GM18499 (cell line): ENCODE measurements at regions not wholly inside any gene's neighbourhood (a gene's known extent, or its start where the extent isn't known, plus 50 kb on each side); places are given as distances from the start of the nearest gene placed in this dataset.
A peak's percentile ranks its signal among the peaks of the same experiment; 100 is the strongest.

Source experiments
- ATAC-seq: cut with Tn5 transposase; IDR thresholded peaks from one replicate; pipeline ENCODE4 v1.9.1; 2021; ENCODE audit warnings: moderate number of reproducible peaks; ENCODE audit not compliant: insufficient read depth, unreplicated experiment

DNA sequence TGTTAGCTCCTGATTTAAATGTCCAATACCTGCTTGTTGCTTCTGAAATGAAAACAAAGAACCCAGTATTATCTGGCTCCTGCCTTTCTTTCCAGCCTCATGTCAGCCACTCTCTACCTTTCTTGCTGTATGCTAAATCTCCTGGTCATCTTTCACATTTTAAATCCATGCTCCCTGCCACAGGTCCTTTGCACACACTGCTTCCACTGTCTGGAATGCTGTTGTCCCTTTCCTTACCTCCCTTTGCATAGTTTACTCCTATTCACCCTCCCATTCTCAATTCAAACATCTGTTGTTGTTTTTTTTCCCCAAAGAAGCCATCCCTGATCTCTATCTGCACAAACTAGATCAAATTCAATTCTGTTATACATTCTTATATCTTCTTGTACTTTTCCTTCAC is 97.0 kb upstream of the NR4A3 start:
- no peak for ATAC-seq

DNA sequence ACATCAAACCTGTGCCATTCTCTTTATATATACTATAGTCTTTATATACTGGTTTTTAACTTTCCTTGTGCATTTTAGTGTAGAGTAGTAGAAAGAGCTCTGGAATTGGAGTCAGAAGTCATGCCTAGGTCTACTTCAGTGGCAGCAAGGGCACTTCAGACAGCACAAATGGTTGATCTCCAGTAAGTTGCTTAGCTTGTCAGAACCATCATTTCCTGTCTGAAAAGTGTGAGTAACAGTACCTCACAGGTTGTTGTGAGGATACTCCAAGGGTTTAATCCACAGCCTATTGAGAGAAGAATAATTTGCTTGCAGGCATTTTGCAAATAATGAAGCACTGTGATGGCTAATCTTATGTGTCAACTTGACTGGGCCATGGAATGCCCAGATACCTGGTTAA is 95.8 kb upstream of the NR4A3 start:
- ATAC-seq: no peak

DNA sequence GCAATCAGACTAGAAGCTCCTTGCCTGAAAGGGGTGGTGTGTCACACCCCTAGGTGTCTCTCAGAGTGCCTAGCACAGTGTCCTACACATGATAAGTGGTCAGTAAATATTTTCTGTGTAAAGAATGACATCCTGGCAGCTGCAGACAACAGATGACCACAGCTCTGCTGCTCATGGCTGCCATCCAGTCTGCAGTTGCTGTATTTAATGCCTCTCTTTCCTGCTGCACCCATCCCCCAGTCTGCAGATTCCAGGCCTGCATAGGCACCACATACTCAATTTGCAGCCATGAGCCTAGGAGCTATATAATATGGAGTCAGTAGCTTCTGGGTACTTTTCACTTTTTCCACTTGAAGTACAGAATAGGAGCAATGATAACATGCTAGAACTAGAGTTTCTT is 94.9 kb upstream of the NR4A3 start:
- ATAC-seq: no peak

DNA sequence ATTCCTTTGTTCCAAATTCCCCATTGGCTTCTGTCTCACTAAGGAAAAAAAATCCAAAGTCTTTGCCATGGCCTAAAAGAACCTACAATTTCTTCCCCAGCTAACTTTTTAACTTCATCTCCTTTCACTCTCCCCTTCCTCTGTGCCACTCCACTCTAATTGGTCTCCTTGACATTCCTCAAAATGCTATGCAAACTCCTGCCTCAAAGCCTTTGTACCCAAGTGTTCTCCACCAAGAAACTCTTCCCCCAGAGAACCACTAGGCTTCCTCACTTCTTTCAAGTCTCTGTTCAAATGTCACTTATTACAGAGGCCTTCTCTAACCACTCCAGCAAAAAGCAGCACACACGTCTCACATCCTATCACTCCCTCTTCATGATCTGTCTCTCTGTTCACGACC is 91.6 kb upstream of the NR4A3 start:
- no peak for ATAC-seq

DNA sequence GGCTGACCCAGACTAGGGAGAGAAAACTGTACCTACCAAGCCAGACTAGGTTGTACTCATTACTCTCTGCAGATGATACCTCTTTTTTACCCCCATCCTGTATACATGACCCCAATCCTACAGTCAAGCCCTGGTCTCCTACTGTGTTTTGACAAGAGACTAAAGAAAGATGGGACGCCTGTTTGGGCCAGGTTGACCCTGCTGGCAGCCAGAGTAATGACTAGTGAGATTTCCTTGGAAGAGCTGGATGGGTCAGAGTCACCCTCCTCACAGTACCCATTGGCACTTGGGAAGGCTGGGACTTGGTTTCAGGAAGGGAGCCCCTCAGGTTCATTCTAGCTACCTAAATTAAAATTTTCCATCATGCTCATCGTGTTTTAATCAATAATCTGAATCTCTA is 89.7 kb upstream of the NR4A3 start:
- no peak for ATAC-seq

DNA sequence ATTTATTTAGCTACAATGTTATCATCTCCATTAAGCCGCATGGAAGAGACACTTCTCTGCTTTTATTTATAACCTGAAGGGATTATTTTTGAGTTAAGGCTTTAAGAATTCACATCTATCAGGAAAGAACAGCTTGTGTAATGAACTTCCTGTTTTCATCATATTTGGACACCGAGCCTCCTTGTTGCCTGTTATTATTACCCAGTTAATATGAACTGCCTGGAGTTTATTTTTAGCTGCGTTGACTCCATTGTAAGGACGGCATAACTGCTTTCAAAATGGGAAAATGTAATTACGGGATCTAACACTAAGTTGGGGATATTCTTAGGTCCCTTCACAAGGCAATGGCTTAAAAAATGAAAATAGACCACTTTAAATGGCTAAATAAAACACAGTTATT is 89.0 kb upstream of the NR4A3 start:
- no peak for ATAC-seq

DNA sequence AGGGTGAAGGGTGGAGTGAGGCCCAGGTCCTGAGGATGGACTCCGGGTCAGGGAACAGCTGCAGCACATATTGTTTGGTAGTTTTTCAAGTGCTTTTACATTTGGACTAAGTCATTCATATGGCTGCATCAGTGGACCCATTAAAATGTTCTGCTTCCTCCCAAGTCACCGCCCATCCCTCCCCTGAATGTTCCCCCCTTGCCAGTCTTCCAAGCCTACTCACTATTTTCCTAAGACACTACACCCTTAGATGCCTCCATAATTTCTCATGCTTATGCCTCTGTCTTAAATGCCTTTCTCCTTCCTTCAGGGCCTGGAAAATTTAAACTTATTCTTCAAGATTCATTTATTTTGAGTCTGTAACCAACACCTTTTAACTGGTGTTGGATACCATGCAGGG is 86.6 kb upstream of the NR4A3 start:
- ATAC-seq: no peak

DNA sequence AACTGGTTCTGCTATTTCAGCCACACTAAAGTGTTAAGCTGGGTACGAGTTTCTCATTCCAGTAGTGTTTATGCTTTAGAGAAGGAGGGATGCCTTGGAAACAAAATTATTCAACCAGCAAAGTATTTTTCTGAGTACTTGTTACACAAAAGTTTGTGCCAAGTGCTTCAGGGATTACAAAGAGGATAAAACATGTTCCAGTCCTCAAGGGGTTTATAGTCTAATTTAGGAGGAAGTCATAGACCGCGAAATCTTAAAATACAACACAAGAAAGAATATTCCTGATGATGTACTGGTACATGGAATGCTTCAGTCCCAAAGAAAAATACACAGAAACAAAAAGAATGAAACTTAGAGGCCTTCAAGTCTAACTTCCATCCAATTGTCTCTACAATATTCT is 85.4 kb upstream of the NR4A3 start:
- ATAC-seq: no peak

DNA sequence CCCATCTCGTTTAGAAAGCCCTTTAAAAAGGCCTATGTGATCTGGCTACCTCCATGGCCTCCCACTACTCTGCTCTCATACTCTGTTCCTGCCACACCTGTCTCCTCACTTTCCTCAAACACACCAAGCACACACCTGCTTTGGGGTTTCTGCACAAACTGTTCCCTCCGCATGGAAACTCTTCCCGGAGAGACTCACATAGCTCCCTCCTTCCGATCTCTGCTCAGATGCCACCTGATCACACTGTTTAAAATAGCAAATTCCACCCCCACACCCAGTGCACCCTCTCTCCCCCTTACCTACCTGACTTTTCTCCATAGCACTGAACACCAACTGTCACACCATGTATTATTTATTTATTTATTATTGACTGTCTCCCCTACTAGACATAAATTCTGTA is 84.0 kb upstream of the NR4A3 start:
- ATAC-seq: no peak

DNA sequence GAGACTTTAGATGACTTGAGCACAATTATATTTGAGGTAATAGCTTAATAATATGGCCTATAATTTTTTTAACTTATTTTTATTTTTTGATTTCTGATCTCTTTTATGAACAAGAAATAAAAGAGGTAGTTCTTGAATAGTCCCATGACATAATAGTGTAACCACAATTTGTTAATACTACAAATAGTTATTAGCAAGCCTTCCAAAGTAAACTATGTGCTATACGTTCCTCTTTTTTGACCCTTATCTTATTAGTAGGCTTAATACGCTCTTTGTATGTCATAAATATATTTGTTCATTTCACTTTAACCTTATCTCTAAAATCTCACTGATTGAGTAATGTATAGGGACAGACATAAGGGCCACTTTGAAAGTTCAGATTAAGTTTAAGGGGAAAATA is 78.7 kb upstream of the NR4A3 start:
- ATAC-seq: no peak

DNA sequence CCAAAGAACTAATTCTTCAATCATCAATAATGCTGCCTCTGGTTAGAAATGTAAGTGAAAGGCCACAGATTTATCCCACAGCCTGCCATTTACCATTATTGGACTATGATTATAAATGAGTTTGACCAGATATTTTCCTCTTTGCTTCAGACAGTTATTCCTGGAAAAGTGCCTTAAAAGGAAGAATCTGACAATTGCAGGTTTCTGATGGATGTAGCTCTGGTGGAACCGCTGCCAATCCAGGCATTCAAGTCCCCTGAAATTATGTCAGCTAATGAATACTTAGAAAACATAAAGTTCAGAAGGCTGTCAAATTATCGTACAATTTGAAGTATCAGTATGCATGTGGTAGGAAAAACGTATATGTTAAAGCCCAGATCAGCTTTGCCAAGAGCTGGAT is 78.2 kb upstream of the NR4A3 start:
- no peak for ATAC-seq

DNA sequence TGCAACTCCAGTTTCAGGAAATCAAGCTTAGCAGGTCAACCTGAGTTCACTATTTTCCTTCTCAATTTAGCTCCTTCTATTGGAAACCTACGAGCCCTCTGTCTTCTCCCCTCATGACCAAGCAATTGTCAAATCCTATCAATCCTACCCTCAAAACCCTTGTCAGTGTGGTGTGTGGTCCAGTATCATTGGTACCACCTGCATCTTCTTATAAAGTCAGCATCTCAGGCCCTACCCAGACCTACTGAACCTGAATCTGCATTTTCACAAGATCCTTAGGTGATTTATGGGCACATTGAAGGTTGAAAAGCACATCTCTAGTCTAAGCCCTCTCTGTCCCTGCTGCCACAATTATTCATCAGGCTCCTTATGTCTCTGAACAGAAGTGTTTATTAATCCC is 77.6 kb upstream of the NR4A3 start:
- ATAC-seq: no peak

DNA sequence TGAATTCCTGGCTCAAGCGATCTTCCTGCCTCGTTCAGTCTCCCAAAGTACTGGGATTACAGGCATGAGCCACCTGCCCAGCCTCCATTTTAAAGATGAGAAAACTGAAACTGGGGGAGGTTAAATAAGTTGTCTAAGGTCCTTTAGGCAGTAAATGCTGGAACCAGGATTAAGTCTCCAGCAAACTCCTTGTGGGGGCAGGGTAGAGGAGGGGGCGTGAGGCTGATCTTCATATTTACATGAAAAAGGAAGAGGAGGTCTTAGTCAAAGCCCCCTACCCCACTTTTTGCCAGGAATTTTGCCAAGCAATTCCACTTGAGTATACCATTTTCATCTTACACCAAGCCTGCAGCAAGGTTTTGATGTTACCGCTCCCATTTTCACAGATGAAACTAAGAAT is 76.6 kb upstream of the NR4A3 start:
- no peak for ATAC-seq

DNA sequence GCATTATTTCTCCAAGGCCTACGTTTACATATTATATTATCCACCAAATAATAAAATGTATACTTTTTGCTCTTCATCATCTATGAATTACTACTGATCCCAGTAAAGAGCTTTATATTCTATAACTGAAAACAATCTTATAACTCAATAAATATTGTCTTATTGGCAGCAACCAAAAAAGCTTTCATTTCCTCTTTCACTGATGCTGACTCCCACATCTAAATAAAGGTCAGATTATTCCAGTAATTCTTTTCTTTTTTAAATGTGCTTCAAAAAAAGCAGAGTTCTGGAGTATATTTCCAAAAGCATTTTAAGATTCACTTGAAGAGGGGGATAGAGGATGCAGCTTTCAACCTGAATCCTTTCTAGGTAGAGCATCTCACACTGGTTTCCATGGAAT is 75.3 kb upstream of the NR4A3 start:
- ATAC-seq: no peak

DNA sequence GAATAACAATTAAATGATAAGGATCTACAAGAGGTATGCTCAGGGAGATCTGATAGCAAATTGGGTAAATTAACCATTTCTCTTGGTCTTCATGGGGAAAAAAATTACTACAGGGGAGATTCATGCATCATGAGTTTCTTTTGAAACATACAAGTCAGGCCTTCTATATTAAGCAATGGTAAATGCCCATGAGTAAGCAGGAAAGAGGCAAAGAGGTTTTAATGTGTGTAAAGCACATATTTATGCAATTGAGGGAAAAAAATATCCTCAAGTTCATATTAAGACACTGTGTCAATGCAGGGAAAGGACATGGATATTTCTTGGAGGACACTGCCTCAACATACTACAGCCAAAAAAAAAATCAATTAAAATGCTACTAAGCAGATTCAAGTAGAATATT is 73.4 kb upstream of the NR4A3 start:
- no peak for ATAC-seq

DNA sequence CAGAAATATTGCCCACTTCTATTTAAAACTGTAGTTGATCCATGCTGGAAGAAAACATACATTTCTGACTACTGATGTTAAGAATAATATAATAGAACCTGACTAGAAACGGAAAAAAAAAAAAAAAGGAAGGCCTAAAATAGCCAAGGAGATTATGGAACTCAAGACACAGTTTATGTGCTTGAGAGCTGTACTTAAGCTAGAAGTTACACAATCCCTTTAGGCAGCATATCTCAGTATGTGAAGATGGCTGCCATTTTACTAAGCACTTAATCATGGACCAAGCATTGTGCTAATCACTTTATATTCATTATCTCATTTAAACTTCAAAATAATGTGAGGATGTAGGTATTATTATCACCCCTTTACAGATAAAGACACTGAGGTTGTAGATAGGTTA is 73.0 kb upstream of the NR4A3 start:
- no peak for ATAC-seq

DNA sequence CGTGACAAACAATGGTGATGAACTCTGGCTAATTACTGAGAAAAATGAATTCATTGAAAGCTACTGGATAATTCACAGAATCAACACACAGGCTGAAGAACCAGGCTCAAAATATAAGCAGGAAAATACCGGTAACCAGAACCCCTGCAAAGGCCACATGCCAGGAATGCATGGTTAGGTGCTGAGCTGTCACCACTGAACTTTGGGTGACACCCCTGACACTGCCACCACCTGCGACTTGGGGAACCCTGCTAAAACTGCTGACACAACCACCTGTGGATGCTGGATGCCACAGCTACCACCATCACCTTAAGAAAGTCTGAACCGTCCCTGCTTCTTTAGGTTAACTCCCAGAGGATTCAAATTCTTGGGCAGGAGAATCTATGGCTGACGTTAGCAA is 72.0 kb upstream of the NR4A3 start:
- ATAC-seq: no peak

DNA sequence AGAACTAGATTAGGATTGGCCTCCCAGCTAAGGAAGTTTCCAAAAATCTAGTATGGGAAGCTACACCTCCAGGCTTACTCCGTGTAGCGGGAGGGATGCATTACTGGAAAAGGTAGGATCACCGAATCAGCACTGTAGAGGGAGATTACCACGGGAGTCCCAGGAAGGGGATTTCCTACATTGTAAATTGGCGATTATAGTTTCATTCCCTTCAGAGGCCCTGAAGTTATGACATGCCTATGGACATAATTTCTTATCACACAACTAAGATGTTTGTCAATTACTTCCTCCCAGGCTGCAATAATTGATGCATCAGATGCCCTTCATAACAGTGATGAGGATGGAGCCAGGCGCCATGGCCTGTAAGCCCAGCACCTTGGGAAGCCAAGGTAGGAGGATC is 71.2 kb upstream of the NR4A3 start:
- ATAC-seq: no peak

DNA sequence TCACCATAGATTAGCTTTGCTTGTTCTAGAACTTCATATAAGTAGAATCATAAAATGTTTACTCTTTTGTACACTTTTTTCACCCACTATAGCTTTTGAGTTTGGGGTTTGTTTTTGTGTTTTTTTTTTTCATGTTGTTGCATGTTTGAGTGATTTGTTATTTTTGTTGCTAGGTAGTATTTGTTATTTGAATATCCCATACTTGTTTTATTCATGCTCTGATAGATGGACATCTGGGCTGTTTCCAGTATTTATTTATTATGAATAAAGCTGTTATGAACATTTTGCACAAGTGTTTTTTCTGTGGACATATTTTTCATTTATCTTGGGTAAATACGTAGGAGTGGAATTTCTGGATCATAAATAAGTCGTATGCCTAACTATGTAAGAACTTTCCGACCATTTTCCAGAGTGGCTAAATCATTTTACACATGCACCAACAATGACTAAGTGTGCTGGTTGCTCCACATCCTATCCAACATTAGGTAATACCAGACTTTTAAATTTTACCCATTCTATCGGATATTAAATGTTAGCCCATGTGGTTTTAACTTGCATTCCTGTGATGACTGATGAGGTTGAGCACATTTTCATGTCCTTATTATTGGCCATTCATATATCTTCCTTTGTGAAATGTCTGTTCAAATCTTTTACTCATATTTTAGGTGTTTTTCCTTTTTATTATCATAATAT is 69.1 kb upstream of the NR4A3 start:
- ATAC-seq: no peak

DNA sequence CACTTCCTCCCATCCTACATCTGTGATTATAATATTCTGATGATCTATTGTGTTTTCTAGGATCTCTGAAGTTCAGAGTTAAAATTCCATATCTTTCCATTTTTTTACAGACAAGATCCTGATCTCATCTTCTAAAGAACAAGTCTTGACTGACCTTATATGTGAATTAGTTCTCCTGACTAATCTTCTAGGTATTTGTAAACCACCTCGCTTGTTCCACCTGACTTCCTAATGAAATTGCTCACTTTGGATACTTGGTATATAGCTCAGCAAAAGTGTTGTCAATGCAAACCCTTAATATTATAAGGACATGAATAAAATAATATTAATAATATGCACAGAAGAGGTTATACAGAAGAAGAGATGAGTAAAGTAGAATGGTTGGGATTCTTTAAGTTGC is 68.2 kb upstream of the NR4A3 start:
- ATAC-seq: no peak

DNA sequence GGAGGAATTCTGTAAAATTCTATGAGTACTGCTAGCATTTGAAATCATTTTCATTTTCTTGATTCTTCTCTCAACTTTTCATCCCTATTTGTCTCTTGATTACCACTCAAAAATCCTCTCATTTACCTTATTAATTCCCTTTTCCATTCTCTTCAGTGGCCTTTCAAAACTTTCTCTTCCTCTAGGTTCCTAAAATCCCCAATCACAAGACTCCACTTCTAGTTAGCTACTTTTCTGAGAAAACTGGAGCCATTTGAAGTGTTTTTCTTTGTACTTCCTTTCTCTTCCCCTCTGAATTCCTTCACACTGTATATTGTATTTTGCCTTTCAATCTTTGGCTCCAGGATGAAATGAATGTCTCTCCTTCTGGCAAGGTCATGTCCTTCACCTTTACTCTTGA is 61.3 kb upstream of the NR4A3 start:
- ATAC-seq: no peak

DNA sequence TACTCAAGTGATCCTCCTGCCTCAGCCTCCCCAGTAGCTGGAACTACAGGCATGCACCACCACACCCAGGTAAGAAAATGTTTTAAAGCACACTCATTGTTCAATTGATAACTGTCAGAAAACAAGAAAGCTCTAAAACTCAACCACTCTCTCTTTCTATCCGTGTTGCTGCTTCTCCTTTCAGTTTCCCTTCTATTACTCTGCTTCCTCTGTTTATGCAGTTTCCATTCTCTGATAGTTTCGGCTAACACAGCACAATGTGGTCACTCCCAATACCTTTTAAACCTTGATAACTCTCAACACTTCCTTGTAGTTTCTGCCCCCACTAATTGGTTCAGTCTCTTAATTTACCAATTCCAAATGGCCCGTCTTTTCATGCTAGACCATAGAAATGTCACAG is 59.2 kb upstream of the NR4A3 start:
- ATAC-seq: peak; percentile 93
